OCI-LY3 (cell line): ENCODE measurements at regions not wholly inside any gene's neighbourhood (a gene's known extent, or its start where the extent isn't known, plus 50 kb on each side); places are given as distances from the start of the nearest gene placed in this dataset.

Source experiments
- CTCF ChIP-seq: fragments of 200-600, 300-600 bp; sonication (generic); IDR thresholded peaks from 2 replicates; pipeline ENCODE4 v1.5.1; 2014; ENCODE audit warnings: antibody characterized with exemption, low read length, low read depth
- EZH2phosphoT487 ChIP-seq: fragments of 200-600 bp; shearing (Covaris generic); IDR thresholded peaks from 2 replicates; pipeline ENCODE4 v1.6.1; 2018; ENCODE audit warnings: antibody characterized with exemption, mixed run types, low read depth

DNA sequence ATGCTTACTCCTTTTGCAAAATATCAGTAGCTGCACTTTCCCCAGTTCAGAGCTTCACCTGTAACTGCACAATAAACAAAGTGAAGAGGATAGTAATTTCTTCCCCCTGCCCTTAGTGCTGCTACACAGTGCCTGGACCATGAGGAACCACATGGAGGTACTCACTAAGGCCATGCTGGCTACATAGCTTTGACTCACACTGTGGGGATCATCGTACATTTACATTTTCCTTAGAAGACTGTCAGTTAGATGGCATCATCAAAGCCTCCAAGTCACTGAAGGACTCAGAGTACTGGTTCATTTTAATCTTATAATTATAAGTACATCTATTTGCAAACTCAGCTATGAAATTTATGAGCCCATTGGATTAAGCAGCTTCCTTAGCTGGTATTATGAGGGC, 1416.5 kb upstream of the CELF4 start:
- TF ChIP-seq CTCF: no peak
- TF ChIP-seq EZH2phosphoT487: no peak
